ENCODE measurements at regions not wholly inside any gene's neighbourhood (a gene's known extent, or its start where the extent isn't known, plus 50 kb on each side); places are given as distances from the start of the nearest gene placed in this dataset.

DNA sequence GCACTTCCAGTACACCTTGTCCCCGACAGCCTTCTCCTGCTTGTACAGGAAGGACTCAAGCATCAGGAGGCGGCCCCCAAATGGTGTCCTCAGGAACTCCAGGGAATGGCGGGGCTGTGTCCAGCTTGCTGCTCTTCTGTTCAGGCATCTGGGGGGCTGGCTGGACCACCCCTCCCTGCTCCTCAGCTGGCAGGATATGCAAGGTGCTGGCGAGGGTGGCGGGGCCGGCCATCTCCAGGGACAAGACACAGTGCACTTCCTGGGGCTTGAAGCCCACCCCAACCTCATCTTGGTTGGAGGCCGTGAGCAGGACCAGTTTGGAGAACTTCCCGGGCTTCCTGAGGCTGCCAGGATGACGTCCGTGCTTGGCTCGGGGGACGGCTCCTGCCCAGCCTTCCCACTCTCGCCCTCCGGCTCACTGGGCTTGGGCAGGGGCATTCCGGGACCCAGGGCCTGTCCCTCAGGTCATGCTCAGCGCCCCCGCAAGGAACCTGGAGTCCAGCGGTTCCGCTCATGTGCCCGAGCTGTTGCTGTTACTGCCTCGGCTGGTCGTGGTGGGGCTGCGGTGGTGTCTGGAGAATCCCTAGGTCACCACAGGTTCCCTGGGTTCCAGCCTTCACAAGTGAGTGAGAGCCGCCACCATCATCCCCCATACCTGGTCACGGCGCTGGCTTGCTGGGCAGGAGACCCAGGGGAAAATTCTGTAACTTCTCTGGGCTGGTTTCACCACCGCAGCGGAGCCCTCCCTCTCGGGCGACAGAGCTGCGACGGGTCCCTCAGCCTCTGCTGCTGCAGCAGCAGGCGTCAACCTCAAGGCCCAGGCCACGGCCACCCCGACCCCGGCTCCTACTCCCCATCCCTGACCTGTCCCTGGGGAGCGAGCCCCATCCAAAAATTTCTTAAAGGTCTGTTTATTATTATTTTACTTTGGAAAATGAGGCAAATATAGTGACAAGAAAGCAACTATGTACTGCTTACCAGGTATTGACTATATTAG is 82.8 kb upstream of the FXR1 start:
- TF ChIP-seq, protein P1, sequence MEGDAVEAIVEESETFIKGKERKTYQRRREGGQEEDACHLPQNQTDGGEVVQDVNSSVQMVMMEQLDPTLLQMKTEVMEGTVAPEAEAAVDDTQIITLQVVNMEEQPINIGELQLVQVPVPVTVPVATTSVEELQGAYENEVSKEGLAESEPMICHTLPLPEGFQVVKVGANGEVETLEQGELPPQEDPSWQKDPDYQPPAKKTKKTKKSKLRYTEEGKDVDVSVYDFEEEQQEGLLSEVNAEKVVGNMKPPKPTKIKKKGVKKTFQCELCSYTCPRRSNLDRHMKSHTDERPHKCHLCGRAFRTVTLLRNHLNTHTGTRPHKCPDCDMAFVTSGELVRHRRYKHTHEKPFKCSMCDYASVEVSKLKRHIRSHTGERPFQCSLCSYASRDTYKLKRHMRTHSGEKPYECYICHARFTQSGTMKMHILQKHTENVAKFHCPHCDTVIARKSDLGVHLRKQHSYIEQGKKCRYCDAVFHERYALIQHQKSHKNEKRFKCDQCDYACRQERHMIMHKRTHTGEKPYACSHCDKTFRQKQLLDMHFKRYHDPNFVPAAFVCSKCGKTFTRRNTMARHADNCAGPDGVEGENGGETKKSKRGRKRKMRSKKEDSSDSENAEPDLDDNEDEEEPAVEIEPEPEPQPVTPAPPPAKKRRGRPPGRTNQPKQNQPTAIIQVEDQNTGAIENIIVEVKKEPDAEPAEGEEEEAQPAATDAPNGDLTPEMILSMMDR (IDR thresholded peaks at IDR 0.05; ENCODE audit: low read depth, low read length) = no peak
- no peak for TF ChIP-seq EZH2phosphoT487 (IDR thresholded peaks at IDR 0.05; ENCODE audit: low read depth)
